H1 (cell line): ENCODE measurements at regions not wholly inside any gene's neighbourhood (a gene's known extent, or its start where the extent isn't known, plus 50 kb on each side); places are given as distances from the start of the nearest gene placed in this dataset.

Source experiments
- CTCF ChIA-PET: fragments of 300-600 bp; sonication (Branson Sonifier 250); formaldehyde crosslinking; loops from one replicate; lab custom pipeline; 2021; ENCODE audit not compliant: partially characterized antibody; lab: Charles Lee
- POLR2A ChIA-PET: fragments of 300-600 bp; sonication (Branson Sonifier 250); formaldehyde crosslinking; loops from one replicate; lab custom pipeline; 2021; ENCODE audit warnings: inconsistent platforms; ENCODE audit not compliant: partially characterized antibody; lab: Charles Lee
- DNase-seq, 2 experiments: peaks; one replicate each; pipeline versions ENCODE4 v3.0.0 to v3.0.0-alpha.2; 2010 to 2022; ENCODE audit warnings: low spot score in 2 of 2, low read depth in 1 of 2, mixed read lengths in 1 of 2
- FAIRE-seq: peaks from 2 replicates; lab custom pipeline; 2011; peaks lifted over from hg19 to GRCh38; lab: Jason Lieb, UNC
- H2AFZ ChIP-seq: 2 replicates; pipeline ENCODE4 v1.8.1; 2012; ENCODE audit warnings: low read length, inconsistent platforms
- H2AK5ac ChIP-seq: 2 replicates; pipeline ENCODE4 v1.6.1; 2013; ENCODE audit warnings: low read depth, low read length
- H2BK120ac ChIP-seq: replicated peaks from 2 replicates; pipeline ENCODE3; 2013; ENCODE audit warnings: low read depth, low read length, inconsistent platforms
- H2BK12ac ChIP-seq: 2 replicates; pipeline ENCODE4 v1.6.1; 2013; ENCODE audit warnings: low read depth, low read length
- H2BK15ac ChIP-seq: 2 replicates; pipeline ENCODE4 v1.6.1; 2013; ENCODE audit warnings: low read length
- H2BK20ac ChIP-seq: 2 replicates; pipeline ENCODE4 v1.6.1; 2013; ENCODE audit warnings: low read length
- H2BK5ac ChIP-seq: 2 replicates; pipeline ENCODE4 v1.6.1; 2013; ENCODE audit warnings: low read depth, low read length
- H3K14ac ChIP-seq: 2 replicates; pipeline ENCODE4 v1.6.1; 2013; ENCODE audit warnings: inconsistent platforms; ENCODE audit not compliant: insufficient read length
- H3K18ac ChIP-seq: 2 replicates; pipeline ENCODE4 v1.6.1; 2013; ENCODE audit warnings: low read length; ENCODE audit errors: extremely low read depth
- H3K23ac ChIP-seq: 2 replicates; pipeline ENCODE4 v1.6.1; 2013; ENCODE audit warnings: inconsistent platforms; ENCODE audit not compliant: insufficient read length
- H3K23me2 ChIP-seq: 2 replicates; pipeline ENCODE4 v1.6.1; 2013; ENCODE audit warnings: low read depth, low read length
- H3K27ac ChIP-seq: 2 replicates; pipeline ENCODE4 v1.6.1; 2011; ENCODE audit warnings: low read depth, low read length, inconsistent platforms
- H3K27me3 ChIP-seq, 4 experiments: replicated peaks in 1 of 4; 1 replicate in 1 of 4; 2 replicates in 3 of 4; pipeline versions ENCODE4 v1.6.1 to v1.8.1; 2011 to 2013; ENCODE audit warnings: low read length in 3 of 4, mild to moderate bottlenecking in 3 of 4, inconsistent platforms in 2 of 4, mixed read lengths in 2 of 4, moderate library complexity in 1 of 4; ENCODE audit not compliant: control insufficient read depth in 3 of 4, insufficient read depth in 3 of 4; ENCODE audit errors: extremely low read depth in 1 of 4
- H3K36me3 ChIP-seq, 4 experiments: 2 replicates each; pipeline versions ENCODE4 v1.6.1 to v1.8.1; 2011 to 2013; ENCODE audit warnings: mild to moderate bottlenecking in 4 of 4, low read length in 3 of 4, moderate library complexity in 2 of 4, control low read depth in 1 of 4, inconsistent platforms in 1 of 4; ENCODE audit not compliant: insufficient read depth in 4 of 4, control insufficient read depth in 2 of 4
- H3K4ac ChIP-seq: replicated peaks from 2 replicates; pipeline ENCODE3; 2013; ENCODE audit warnings: low read length, low read depth, mixed read lengths, inconsistent platforms; ENCODE audit not compliant: insufficient read length
- H3K4me1 ChIP-seq, 4 experiments: replicated peaks in 1 of 4; 1 replicate in 1 of 4; 2 replicates in 3 of 4; pipeline versions ENCODE4 v1.6.1 to v1.8.1; 2011 to 2013; ENCODE audit warnings: low read length in 3 of 4, inconsistent platforms in 2 of 4, mixed read lengths in 1 of 4; ENCODE audit not compliant: insufficient read depth in 4 of 4, control insufficient read depth in 3 of 4
- H3K4me2 ChIP-seq, 2 experiments: 2 replicates each; pipeline versions ENCODE4 v1.6.1 to v1.8.1; 2011 to 2013; ENCODE audit warnings: low read depth in 2 of 2, low read length in 2 of 2, control low read depth in 1 of 2, inconsistent platforms in 1 of 2, mild to moderate bottlenecking in 1 of 2; ENCODE audit not compliant: insufficient read depth in 1 of 2
- H3K4me3 ChIP-seq, 4 experiments: fragments of 200-600, 300-600 bp in 1 of 4; sonication (generic), shearing (Covaris generic), sonication (Bioruptor Twin) in 1 of 4; 2 replicates each; pipeline versions ENCODE4 v1.5.1 to v1.8.1; 2011 to 2016; ENCODE audit warnings: low read length in 4 of 4, low read depth in 3 of 4, control low read depth in 2 of 4, inconsistent platforms in 2 of 4, mild to moderate bottlenecking in 2 of 4, mixed read lengths in 1 of 4, moderate library complexity in 1 of 4; ENCODE audit not compliant: insufficient read depth in 2 of 4; ENCODE audit errors: extremely low read depth in 1 of 4
- H3K56ac ChIP-seq: replicated peaks from 2 replicates; pipeline ENCODE3; 2013; ENCODE audit warnings: low read depth, mild to moderate bottlenecking, mixed read lengths, low read length, inconsistent platforms; ENCODE audit not compliant: insufficient read length
- H3K79me1 ChIP-seq: 2 replicates; pipeline ENCODE4 v1.6.1; 2013; ENCODE audit warnings: low read depth, low read length, control low read depth
- H3K79me2 ChIP-seq, 2 experiments: 2 replicates each; pipeline versions ENCODE4 v1.6.1 to v1.8.1; 2012 to 2013; ENCODE audit warnings: low read length in 2 of 2, mild to moderate bottlenecking in 2 of 2, inconsistent platforms in 1 of 2; ENCODE audit not compliant: insufficient read depth in 2 of 2, control insufficient read depth in 1 of 2
- H3K9ac ChIP-seq, 4 experiments: replicated peaks in 1 of 4; 1 replicate in 1 of 4; 2 replicates in 3 of 4; pipeline versions ENCODE4 v1.6.1 to v1.8.1; 2011 to 2013; ENCODE audit warnings: low read depth in 3 of 4, low read length in 3 of 4, control low read depth in 2 of 4, mild to moderate bottlenecking in 2 of 4, moderate library complexity in 2 of 4, inconsistent platforms in 1 of 4; ENCODE audit errors: extremely low read depth in 1 of 4
- H3K9me3 ChIP-seq, 2 experiments: 2 replicates each; pipeline versions ENCODE4 v1.6.1 to v1.8.1; 2012 to 2013; ENCODE audit warnings: mild to moderate bottlenecking in 2 of 2, moderate library complexity in 2 of 2, control low read depth in 1 of 2, inconsistent platforms in 1 of 2, low read depth in 1 of 2, low read length in 1 of 2, mixed read lengths in 1 of 2; ENCODE audit not compliant: insufficient read depth in 2 of 2
- H4K20me1 ChIP-seq, 2 experiments: replicated peaks in 1 of 2; 2 replicates each; pipeline versions ENCODE3 to v1.8.1; 2011 to 2013; ENCODE audit warnings: inconsistent platforms in 2 of 2, low read length in 2 of 2, mild to moderate bottlenecking in 1 of 2; ENCODE audit not compliant: insufficient read depth in 2 of 2, control insufficient read depth in 1 of 2
- H4K5ac ChIP-seq: 2 replicates; pipeline ENCODE4 v1.6.1; 2013; ENCODE audit warnings: low read length, low read depth, mixed read lengths, inconsistent platforms; ENCODE audit not compliant: insufficient read length
- H4K8ac ChIP-seq: 2 replicates; pipeline ENCODE4 v1.8.0; 2013; ENCODE audit warnings: mild to moderate bottlenecking, moderate library complexity, low read length, inconsistent platforms; ENCODE audit not compliant: insufficient read depth; ENCODE audit errors: extremely low read depth
- H4K91ac ChIP-seq: replicated peaks from 2 replicates; pipeline ENCODE3; 2013; ENCODE audit warnings: low read length, mixed read lengths, inconsistent platforms; ENCODE audit not compliant: insufficient read length
- ASH2L ChIP-seq: fragments of 200-600, 300-600 bp; sonication (generic); IDR thresholded peaks from one replicate; pipeline ENCODE4 v1.7.1; 2017; ENCODE audit warnings: low read length
- ATF3 ChIP-seq: IDR thresholded peaks from 2 replicates; pipeline ENCODE4 v1.6.1; 2011; ENCODE audit warnings: low read depth, mild to moderate bottlenecking, low read length; ENCODE audit not compliant: insufficient read depth
- BRCA1 ChIP-seq: IDR thresholded peaks from 2 replicates; pipeline ENCODE4 v1.6.1; 2012; ENCODE audit warnings: low read depth, low read length, improper control_type of control experiment
- CBX8 ChIP-seq: fragments of 300-800, 300-1000 bp; sonication (generic); IDR thresholded peaks from 2 replicates; pipeline ENCODE4 v1.7.1; 2016; ENCODE audit warnings: low read depth, low read length, borderline replicate concordance
- CHD1 ChIP-seq: IDR thresholded peaks from 2 replicates; pipeline ENCODE4 v1.6.1; 2012; ENCODE audit warnings: low read depth, low read length, improper control_type of control experiment
- EP300 ChIP-seq, 2 experiments: IDR thresholded peaks; 1 replicate in 1 of 2; 2 replicates in 1 of 2; pipeline ENCODE4 v1.6.1; 2011 to 2012; ENCODE audit warnings: low read depth in 2 of 2, low read length in 2 of 2, mild to moderate bottlenecking in 2 of 2, borderline replicate concordance in 1 of 2, inconsistent platforms in 1 of 2, moderate library complexity in 1 of 2
- GABPA ChIP-seq: IDR thresholded peaks from 2 replicates; pipeline ENCODE4 v1.6.1; 2011; ENCODE audit warnings: mild to moderate bottlenecking, low read length, moderate library complexity, borderline replicate concordance; ENCODE audit not compliant: insufficient read depth
- HDAC6 ChIP-seq: IDR thresholded peaks from one replicate; pipeline ENCODE4 v1.7.1; 2012; ENCODE audit warnings: low read depth, mild to moderate bottlenecking, inconsistent platforms, low read length, moderate library complexity
- JUND ChIP-seq: IDR thresholded peaks from 2 replicates; pipeline ENCODE4 v1.6.1; 2011; ENCODE audit warnings: mild to moderate bottlenecking, improper control_type of control experiment, low read length
- MAX ChIP-seq: IDR thresholded peaks from 2 replicates; pipeline ENCODE4 v1.6.1; 2012; ENCODE audit warnings: inconsistent platforms
- POU5F1 ChIP-seq: IDR thresholded peaks from 2 replicates; pipeline ENCODE4 v1.6.1; 2011; ENCODE audit warnings: low read depth, mild to moderate bottlenecking, low read length, moderate library complexity
- RBBP5 ChIP-seq: IDR thresholded peaks from 2 replicates; pipeline ENCODE4 v1.7.1; 2012; ENCODE audit warnings: low read depth, mild to moderate bottlenecking, inconsistent platforms, low read length, moderate library complexity, borderline replicate concordance
- WGBS, 2 experiments: shearing (Covaris generic) in 1 of 2; methylation state at CpG; one replicate each; pipeline versions ENCODE4 v1.1.6 to v1.1.7; 2013 to 2015; ENCODE audit warnings: low lambda C conversion rate in 2 of 2, mixed read lengths in 2 of 2, inconsistent platforms in 1 of 2, low coverage in 1 of 2, missing lambda C conversion rate in 1 of 2; ENCODE audit not compliant: insufficient replicate concordance in 2 of 2, insufficient coverage in 1 of 2, insufficient read length in 1 of 2; ENCODE audit errors: extremely low coverage in 1 of 2, missing lambda C conversion rate in 1 of 2; 5-methylcytosine and 5-hydroxymethylcytosine counted together

DNA sequence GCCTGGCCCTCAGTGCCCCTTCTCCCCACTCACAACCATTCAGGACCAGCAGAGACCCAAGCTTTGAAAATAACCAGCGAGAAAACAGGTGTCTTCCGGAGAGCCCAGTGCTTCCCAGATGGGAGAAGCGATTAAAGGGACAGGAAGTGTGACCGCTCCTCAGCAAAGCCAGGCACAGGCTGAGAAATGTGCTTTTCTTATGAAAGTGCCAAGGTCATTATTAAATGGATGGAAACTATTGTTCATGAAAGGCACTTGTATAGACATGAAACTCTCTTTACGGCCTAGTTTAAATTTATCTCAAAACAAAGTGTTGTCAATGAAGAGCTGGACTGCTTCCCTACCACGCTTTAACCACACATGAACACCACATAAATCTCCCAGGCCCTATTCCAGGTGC is 210.4 kb downstream of the SPTSSA start:
- Histone ChIP-seq H4K20me1 (no peaks in the 10 kb centered on the region), H4K91ac (no peak overlapping the region), H2BK12ac (no peak overlapping the region), H3K56ac (no peak overlapping the region), H2BK5ac (no peak overlapping the region), H3K4ac (no peak overlapping the region), H4K8ac (no peak overlapping the region), H3K4me2 (no peak overlapping the region), H3K4me1 (no peaks in the 10 kb centered on the region), H3K9me3 (no peaks in the 10 kb centered on the region), H3K27ac (no peak overlapping the region), H3K23ac (no peak overlapping the region), H4K5ac (no peak overlapping the region), H3K27me3 (no peaks in the 10 kb centered on the region), H3K36me3 (no peaks in the 10 kb centered on the region), H3K18ac (no peak overlapping the region), H3K4me3 (no peak overlapping the region), H3K14ac (no peak overlapping the region), H3K79me2 (no peaks in the 10 kb centered on the region), H3K79me1 (no peaks in the 10 kb centered on the region), H2BK15ac (no peak overlapping the region), H3K23me2 (no peaks in the 10 kb centered on the region), H2BK120ac (no peak overlapping the region), H2AFZ (no peak overlapping the region), H2BK20ac (no peak overlapping the region), H3K9ac (no peak overlapping the region), H2AK5ac (no peak overlapping the region)
- DNase-seq (no peak), FAIRE-seq (no peak)
- TF ChIP-seq CHD1 (no peak), MAX (no peak), CBX8 (no peak), ASH2L (no peak), RBBP5 (no peak), GABPA (no peak), BRCA1 (no peak), EP300 (IDR thresholded peaks at IDR 0.05; ENCODE audit: borderline replicate concordance in 1 of 2, low read depth in 2 of 2, low read length in 2 of 2) (no peak), POU5F1 (no peak), JUND (no peak), HDAC6 (no peak), ATF3 (no peak)
- ChIA-PET CTCF (no interaction called here), POLR2A (no interaction called here)
- 83% methylated on average over 6 of the region's 6 CpGs; no CpG with 5 or more reads in 1 of the 2 experiments for WGBS, 2 experiments
